ENCODE measurements at regions not wholly inside any gene's neighbourhood (a gene's known extent, or its start where the extent isn't known, plus 50 kb on each side); places are given as distances from the start of the nearest gene placed in this dataset.

DNA sequence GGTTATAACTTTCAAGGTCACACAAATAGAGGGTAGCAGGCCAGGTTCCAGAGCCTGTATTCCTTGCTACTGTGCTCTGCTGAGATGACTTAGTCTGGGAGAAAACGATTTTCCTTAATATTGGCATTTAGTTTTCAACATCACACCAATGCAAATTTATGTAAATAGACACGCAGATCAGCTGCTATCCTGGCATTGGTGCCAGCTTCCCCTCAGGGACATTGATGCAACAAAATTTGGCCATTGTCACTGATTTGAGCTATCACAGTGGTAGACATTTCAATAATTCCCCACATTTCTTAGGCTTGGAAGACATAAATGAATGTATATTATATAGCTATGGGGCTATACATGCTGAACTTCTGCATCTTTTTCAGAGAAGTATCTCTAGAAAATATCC, 71.6 kb upstream of the ASTN2 start:
- no peak for DNase-seq (ENCODE audit: low spot score)

DNA sequence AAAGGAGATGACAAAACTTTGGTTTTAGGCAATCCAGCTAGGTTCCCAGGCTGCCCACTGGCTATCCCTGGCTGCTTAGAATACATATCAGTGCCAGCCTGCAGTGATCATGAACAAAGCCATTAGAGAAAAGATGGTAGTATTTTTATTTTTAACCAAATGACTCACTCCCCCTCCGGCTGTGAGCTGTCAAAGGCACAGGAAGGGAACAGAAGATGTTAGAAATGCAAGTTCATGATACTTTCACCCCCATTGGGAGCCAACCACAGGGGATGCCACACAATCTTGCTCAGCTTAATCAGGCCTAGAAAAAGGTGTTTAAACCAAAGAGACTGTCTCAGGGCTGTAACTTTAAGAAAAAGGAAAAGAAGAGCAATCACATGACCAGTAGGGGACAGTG, 70.3 kb upstream of the ASTN2 start:
- DNase-seq (ENCODE audit: low spot score): no peak

DNA sequence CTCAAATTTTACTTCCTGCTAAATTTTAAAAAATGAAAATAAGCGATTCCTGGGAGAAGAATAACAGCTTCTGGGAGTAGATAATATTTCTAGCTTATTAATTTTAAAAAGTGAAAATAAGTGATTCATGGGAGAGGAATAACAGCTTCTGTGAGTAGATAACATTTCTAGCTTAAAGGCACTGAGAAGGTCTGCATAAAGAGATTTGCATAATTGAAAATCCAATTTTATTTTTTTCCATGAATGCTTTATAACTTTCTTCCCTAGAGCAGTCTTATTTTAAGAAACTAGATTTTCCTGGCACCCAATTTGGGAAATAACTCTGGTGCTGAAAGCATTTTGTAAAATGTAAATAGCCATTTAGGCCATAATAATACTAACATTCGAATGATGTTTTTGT, 65.9 kb upstream of the ASTN2 start:
- DNase-seq (ENCODE audit: low spot score): no peak

DNA sequence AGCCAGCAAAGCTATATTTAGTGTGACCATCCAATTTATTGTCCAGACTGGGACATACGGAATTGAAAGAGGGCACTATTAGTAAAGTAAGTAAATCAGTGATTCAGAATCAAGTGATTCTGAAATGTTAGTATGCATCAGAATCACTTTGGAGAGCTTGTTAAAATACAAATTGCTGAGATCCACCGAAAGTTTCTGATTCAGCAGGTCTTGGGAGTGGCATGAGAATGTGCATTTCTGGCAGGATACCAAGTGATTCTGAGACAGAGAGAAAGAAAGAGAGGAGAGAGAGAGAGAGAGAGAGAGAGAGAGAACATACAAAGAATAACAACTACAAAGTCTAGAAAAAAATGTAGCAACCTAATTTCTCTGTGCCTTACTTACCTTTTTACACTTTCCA, 65.4 kb upstream of the ASTN2 start:
- no peak for DNase-seq (ENCODE audit: low spot score)

DNA sequence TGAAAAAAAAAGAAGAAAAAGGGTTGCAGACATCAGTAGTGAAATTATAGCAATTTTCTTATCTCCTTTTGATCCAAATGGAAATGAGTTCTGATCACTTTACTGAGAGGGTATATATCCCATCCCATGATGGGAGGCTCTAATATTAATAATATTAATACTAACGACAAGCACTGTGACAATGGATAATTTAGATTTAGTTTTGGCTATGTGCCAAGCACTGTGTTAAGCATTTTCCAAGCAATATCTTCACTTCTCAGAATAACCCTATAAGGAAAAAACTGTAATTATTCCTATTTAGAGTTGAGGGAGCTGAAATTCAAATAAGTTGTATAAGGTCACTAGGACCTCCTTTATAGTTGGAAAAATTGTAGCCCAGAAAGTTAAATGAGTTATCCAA, 58.4 kb upstream of the ASTN2 start:
- no peak for DNase-seq (ENCODE audit: low spot score)

DNA sequence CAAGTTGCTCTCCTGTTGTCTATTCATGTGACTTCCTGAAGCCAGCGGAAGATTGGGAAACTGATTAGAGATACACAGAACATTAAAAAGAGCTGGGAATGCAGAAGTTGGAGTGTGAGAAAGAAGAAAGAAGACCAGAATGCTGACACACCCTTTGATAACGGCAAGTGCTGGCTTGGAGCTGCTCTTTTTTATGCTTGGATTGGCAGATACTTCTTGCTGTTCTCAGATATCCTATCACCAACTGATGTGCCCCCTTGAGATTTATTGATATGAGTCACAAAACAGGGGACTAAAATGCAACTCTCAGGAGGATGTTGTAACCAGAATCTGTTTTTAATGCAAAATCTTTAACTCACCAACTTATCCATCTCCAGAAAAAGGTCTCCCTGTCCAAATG, 56.0 kb upstream of the ASTN2 start:
- no peak for DNase-seq (ENCODE audit: low spot score)

DNA sequence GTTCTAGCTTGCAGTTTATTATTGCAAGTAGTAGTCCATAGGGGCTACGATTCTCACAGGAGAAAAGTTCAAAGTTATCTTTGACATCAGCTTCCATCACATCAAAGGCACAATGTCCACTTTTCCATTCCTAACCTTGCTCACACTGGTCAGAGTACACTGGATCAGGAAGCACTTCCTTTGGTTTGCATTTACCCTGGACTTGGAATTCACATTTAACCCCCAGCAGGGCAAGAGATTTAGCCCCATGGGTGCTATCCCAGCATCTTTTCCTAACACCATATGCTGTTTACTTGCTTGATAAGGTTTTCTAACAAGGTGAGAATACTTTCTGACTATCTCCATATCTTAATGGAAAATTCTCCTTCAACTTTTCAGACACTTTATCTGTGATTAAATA, 55.6 kb upstream of the ASTN2 start:
- DNase-seq (ENCODE audit: low spot score): no peak

DNA sequence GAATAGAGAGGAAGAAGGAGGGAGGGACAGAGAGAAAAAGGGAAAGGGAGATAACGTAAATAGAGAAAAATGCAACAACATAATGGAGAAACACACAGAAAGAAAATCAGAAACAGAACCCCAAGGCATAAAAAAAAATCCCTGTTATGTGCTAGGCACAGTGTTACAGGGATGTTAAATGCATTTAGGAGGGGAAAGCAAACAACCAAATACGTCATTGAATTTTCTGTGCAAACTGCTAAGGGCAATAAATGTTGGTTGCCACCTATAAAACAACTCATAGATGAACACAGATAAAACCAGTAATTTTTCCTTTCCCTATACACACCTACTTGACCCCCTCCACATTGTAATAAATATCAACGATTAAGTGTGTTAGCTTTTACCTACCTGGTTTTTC, 51.3 kb upstream of the ASTN2 start:
- DNase-seq (ENCODE audit: low spot score): no peak

DNA sequence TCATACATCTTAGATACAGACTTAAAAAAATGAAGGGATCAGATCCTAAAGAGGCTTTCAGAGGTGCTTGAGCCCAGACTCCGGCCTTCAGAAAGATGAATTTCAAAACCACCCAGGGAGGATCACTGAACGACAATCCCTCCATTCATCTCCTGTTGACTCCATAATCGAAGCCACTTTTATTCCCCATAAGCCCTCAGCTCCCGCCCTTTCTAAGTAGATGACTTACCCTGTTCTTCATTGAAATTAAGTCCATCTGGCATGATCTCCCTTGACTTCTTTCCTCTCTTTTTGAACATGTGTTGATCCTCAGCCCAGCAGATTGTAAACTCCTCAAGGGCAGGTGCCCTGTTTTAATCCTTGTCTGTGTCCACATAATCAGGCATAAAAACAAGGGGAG, 50.8 kb upstream of the ASTN2 start:
- DNase-seq (ENCODE audit: low spot score): no peak

DNA sequence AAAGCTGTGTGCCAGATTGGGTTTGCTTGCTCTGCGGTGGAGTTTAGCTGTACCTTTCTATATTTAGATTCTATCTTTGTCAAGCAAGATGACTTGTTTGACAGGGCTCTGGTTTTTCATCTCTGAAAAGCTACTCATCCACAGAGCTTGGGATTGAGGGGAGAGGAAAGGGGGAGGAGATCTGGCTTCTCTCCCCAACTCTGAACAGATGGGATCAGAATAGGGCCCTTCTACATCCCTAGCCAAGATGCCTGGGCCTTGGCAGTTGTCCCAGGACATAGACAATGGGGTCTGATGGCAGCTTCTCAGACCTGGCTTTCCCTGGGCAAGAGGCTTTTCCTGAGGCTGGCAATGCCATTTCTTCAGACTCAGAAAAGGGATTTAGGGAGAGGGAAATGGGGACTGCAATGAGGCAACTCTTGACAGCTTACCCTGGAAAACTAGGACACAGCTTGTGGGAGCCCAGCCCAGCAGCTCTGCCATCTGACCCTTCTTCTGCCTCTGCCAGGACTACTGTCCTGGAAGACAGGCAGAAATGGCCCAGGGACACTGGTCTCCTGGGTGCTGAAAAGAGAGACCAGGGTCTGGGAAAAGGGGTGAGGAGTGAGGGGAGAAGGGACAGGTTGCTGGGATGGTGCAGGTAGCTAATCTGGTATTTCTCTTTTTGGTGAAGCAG, 50.2 kb upstream of the ASTN2 start:
- DNase-seq (ENCODE audit: low spot score): no peak

Data from HuH-7.5 (cell line).